ENCODE measurements at regions not wholly inside any gene's neighbourhood (a gene's known extent, or its start where the extent isn't known, plus 50 kb on each side); places are given as distances from the start of the nearest gene placed in this dataset.

- DNase-seq, result no peak
Observed at GRCh38 chr19:33950091-33950750, 153.6 kb downstream of the KCTD15 start.

DNA sequence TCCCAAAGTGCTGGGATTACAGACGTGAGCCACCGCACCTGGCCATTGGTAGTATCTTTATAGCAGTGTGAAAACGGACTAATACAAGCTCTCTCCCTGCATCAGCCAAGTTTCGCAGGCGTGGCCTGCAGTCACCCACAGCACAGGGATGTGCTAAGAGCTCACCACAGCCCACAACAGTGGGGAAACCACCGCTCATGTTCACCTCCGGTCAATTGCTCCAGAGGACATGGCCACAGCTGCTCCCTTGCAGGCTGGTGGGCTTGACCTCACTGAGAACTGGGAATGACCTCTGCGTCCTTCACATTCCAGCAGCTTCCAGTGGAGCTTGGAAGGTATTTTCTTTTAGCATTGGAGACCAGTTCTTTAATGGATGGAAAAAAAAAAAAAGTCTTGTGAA, 156.4 kb downstream of the KCTD15 start:
- DNase-seq, result no peak

GRCh38 chr19:33953592-33953991, 156.9 kb downstream of the KCTD15 start:
- no peak for DNase-seq

DNA sequence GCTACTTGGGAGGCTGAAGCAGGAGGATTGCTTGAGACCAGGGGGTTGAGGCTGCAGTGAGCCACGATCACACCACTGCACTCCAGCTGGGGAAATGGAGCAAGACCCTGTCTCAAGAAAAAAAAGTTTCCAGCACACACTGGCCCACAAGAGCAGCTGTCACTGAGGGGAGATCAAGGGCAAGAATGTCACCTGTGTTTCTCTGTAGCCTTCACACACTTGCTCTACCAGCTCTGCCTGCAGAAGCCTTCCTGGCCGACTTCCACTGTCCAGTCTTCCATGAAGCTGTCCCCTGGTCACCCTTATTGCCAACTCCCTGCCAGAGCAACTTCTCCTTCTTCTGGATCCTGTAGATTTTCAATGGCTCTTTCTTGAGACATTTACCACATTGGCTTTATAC, 158.0 kb downstream of the KCTD15 start:
- DNase-seq, result no peak

DNA sequence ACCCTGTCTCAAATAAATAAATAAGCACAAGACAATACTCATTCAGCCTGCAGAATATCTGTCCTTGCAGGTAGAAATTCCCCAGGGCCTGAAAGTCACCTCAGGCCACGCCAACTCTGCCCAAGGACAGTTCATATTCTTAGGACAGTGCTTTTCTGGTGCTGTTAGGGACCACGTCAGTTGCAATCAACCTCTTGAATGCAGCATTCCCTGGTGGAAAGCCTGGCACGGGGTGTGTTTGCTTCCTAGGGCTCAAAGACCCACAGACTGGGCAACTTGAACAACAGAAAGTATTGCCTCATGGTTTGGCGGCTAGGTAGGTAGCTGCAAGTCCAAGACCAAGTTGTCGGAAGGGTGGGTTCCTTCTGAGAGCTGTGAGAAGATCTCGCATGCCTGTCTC, 160.3 kb downstream of the KCTD15 start:
- DNase-seq, result no peak

DNA sequence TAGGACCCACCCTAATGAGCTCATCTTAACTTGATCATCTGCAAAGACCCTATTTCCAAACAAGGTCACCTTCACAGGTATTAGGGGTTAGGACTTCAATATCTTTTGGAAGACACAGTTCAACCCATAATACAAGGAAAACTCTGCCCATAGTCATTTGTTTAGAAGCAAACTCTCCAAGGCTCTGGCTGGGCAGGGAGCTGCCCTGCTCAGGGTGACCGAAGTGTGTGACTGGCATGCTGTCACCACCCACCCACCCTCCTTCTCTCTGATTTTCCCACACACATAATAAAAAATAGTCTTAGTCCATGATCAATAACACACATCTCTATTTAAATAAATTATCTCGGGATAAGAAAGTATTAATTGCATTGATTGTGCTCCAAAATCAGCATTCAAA, 161.1 kb downstream of the KCTD15 start:
- DNase-seq, result no peak

- DNase-seq, result no peak
Observed at GRCh38 chr19:33960566-33960965, 163.9 kb downstream of the KCTD15 start.

DNA sequence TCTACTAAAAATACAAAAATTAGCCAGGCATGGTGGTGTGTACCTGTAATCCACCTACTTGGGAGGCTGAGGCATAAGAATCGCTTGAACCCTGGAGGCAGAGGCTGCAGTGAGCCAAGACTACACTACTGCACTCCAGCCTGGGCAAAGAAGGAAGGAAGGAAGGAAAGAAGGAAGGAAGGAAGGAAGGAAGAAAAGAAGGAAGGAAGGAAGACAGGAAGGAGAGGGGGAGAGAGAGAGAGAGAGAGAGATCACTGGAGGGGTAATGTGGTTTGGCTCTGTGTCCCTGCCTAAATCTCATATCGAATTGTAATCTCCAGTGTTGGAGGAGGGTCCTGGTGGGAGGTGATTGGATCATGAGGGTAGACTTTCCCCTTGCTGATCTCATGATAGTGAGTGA, 165.5 kb downstream of the KCTD15 start:
- no peak for DNase-seq

DNA sequence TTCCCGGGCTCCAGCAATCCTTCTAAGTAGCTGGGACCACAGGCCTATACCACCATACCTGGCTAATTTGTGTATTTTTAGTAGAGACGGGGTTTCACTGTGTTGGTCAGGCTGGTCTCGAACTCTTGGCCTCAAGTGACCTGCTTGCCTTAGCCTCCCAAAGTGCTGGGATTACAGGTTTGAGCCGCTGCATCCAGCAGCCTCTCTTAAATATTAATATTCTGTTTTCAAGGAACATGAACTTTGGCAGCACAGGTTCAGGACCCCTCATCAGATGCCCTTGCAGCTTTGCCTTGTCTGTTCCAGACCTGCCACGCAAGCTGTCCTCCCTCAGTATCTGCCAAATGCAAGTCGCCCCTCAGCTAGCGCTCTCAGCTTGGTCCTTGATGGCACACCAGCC, 166.8 kb downstream of the KCTD15 start:
- DNase-seq, result no peak

DNA sequence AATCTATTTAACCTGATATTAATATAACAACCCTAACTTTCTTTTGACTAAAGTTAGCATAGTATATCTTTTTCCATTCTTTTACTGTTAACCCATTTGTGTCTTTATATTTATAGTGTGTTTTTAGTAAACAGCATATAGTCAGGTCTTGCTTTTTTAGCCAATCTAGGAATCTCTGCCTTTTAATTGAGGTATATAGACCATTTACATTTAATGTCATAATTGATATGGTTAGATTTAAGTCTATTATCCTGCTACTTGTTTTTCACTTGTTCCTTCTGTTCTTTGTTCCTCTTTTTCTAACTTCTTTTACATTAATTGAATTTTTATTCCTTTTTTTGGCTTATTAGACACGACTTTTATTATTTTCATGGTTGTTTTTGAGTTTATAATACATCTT, 174.4 kb downstream of the KCTD15 start:
- no peak for DNase-seq

DNA sequence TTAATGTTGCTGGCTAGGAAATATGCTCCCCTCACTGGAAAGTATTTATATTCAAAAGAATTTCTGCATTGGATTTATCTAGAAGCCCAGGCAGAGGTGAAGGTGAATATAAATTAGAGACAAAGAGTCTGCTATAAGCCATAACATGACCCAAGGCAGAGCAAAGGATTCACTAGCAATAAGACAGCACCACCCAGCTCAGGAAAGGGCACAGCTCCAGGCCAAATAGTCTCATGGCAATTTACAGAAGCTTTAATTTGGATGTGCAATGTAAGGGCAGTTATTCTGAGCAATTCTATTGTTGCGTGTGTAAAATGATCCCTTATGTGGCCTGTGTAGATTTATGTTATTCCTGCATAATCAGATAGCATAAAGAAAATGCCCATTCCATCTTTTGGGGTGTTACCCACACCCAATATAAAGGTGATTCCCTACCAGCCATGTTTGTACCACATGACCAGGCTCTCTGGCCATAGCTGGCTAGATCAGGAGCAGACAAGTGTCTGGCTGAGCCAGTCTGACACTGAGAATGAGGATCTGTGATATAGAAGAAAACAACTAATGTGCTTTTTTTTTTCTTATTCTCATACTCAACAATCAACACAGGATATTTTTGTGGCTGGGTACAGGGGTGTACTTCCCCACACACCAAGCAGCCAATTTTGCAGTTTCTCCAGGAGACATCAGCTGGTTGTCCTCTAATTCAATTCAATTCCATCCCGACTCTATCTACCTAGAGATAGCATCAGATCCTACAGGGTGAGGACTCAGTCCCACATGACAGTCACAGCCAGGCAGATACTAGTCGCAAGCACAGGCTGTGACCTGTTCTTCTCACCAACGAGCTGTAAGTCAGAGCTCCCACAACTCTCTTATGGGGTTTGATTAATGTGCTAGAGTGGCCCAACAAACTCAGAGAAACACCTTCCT, 181.4 kb downstream of the KCTD15 start:
- no peak for DNase-seq

GRCh38 chr19:33982706-33983105, 186.0 kb downstream of the KCTD15 start:
- no peak for DNase-seq

DNA sequence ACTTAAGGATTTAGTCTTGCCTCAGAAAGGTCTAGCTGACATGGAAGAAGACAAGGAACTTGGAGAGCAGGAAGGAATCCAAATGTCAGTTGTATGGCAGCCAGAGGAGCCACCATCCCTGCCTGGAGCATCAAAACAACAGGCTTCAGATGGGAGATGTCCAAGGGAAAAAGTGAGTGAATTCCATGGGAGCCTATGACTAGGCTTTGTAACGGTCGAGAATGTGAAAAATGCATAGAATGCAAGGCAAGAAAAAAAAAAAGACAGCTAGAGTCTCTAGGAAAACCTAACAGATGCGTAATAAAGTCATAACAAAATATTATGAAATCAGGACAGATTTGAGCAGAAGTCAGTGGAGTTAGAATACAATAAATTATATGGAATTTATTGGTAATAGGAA, 183.7 kb upstream of the LSM14A start:
- DNase-seq, result no peak

- DNase-seq, result no peak
Observed at GRCh38 chr19:33997690-33998089, 174.6 kb upstream of the LSM14A start.

DNA sequence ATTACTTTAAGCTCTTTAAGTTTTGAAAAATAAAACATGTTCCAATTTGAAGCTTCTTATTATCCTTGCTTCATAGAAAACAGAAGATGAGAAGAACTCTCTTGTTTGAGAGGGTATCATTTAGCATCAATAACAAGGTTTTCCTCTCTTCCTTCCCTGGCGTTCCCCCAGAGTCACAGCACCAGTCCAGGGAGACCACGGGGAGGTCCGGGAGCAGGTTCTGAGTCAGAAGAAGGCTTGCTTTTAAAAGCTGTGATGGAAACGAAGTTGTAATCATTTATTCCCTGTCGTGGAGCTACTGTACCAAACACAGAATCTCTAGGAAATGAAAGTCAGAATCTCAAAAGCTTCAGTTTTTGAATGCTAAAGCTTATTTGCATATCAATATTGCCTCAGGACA, 174.0 kb upstream of the LSM14A start:
- no peak for DNase-seq

- no peak for DNase-seq
Observed at GRCh38 chr19:33998739-33999345, 173.5 kb upstream of the LSM14A start.

- DNase-seq, result no peak
Observed at GRCh38 chr19:34017024-34017423, 155.3 kb upstream of the LSM14A start.

DNA sequence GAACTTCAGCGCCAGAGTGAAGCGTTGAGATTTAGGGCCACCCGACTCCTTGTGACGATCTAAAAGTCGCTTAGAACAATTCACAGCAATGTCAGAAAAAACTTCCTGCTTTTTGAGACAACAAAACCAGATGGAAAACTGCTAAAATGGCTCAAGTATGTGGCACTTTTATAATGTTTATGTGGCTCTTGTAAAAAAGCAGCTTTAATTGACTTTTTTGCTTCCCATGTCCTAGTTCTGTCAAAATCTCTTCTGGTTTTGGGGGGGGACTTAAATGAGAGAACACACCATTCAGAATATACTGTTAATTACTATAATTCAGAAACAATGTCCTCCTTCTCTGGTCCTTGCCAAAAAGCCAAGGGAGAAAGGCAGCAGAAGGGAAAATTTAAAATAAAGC, 154.7 kb upstream of the LSM14A start:
- DNase-seq, result no peak

DNA sequence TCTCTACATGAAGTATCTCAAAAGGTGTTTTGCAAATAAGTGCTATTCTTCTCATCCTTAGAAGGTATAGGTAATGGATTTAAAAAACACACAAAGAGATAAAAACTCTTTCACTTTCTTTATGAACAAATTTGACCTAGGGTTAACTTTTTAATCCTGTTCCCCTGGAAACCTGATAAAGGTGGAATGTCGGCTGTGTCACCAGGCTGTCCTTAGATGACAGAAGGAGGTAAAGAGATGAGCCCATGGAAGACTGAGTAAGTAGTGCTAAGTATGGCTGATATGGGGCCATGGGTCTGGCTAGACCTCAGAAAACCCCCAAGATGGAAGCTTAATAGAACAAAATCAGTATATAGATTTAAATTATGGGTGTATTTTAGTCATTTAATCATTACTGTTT, 153.8 kb upstream of the LSM14A start:
- DNase-seq, result no peak

DNA sequence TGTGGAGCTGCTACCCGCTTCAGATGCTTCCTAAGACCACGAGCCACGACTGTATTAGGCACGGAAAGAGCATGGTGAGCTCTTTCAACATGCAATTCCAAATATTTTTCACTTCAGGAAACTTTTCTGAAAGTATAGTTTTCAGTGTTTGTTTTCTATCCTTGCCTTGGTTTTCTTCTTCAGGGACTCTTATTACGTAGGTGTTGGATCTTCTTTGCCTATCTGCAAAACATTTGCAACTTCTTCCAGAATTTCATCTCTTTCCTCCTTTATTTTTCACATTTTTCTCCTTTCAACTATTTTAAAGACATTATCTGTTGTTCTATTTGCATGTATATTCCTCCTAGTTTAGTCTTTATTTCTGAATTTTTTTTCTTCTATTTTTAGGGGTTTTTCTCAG, 148.9 kb upstream of the LSM14A start:
- no peak for DNase-seq

GRCh38 chr19:34033880-34034279, 138.4 kb upstream of the LSM14A start:
- DNase-seq, result no peak

GRCh38 chr19:34034318-34034846, 137.9 kb upstream of the LSM14A start:
- DNase-seq, result no peak

DNA sequence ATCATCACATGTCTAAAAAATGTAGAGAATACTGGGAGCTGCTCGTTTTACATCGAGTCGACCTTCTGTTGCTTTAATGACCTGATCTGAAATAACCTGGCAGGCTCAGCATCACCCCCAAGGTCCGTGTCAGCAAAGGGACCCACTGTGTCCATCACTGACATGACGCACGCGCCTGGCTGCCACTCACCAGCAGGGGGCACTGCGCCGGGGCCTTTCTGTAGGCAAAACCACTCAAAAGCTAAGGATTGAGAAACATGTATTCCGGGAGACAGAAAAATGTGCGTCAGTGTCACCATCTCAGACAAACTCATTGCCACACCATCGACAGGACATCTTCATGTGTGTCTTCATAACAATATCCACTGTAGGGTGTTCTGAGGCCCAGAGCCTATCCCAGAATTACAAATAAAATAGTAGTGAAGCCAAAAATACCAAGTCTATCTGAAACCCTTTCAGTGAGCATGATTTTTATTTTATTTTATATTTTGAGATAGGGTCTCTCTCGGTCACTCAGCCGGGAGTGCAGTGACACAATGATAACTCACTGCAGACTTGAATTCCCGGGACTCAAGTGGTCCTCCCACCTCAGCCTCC, 130.3 kb upstream of the LSM14A start:
- DNase-seq, result no peak

Data from DMS153 (cell line).